ENCODE measurements at regions not wholly inside any gene's neighbourhood (a gene's known extent, or its start where the extent isn't known, plus 50 kb on each side); places are given as distances from the start of the nearest gene placed in this dataset.
A peak's percentile ranks its signal among the peaks of the same experiment; 100 is the strongest.

DNA sequence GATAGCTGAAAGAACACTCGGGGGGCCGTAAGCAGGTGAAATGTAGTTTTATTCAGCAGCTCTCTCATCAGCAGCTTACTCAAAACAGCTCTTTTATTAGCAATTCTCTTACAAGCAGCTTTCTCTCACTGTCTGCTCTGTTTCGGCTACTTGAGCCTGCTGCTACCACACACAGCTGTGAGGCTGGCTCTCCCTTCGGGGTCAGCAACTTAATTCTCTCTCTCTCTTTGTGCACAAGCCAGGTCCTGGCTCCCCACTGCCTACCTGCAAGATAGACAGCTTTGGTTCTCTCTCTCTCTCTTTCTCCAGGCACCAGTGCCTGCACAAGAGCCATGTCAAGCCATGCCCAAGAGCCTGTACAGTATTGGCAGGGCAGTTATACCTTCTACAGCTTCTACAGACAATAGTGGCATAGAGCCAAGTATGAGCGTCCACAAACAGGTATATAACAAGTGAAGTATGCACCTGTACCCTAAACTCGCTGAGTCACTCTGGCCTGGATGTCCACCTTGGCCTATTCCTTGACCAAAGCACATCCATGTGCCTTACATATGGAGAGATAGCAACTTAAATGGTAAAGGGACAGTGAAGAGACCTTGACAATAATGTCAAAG lies 110.8 kb downstream of the MTNR1B start:
- DNase-seq = no peak

DNA sequence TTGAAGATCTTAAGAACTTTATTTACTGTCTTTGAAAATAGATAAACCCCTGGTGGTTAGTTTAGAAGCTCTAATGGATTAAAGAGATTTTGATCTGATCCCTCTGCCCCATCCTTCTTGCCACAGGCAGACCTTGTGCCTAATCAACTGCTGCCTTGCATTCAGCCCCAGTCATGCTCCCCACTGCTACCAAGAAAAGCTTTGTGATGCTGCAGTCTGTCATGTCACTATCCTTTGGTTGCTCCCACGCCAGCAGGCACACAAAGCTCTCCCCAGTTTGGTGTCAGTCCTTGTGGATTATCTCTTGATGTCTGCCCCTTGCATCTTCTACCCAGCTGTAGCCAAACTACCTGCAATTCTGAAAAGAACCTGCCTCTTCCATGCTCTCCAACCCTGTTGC lies 112.2 kb downstream of the MTNR1B start:
- DNase-seq = no peak

DNA sequence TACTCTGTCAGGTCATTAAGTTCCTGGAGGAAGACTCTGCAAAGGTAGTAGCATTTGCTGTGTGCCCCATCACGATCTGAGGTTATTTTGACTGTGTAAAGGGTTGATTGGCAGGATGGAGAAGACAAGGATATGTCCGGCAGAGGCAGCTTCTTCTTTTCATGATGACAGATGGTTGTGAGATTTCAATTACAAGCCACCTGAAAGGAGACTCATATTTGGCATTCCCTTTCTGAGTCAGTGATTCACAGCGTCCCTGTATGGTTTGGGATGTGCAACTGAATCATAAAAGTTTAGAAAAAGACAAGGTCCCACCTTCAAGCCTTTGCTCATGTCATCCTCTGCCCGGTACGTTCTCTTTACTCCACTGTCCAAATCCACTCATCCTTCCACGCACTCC lies 113.4 kb downstream of the MTNR1B start:
- no peak for DNase-seq

GRCh38 chr11:93084727-93085505 lies 112.9 kb downstream of the SLC36A4 start:
- peak in 2 of 3 donors; percentile 70 to 76 for DNase-seq

DNA sequence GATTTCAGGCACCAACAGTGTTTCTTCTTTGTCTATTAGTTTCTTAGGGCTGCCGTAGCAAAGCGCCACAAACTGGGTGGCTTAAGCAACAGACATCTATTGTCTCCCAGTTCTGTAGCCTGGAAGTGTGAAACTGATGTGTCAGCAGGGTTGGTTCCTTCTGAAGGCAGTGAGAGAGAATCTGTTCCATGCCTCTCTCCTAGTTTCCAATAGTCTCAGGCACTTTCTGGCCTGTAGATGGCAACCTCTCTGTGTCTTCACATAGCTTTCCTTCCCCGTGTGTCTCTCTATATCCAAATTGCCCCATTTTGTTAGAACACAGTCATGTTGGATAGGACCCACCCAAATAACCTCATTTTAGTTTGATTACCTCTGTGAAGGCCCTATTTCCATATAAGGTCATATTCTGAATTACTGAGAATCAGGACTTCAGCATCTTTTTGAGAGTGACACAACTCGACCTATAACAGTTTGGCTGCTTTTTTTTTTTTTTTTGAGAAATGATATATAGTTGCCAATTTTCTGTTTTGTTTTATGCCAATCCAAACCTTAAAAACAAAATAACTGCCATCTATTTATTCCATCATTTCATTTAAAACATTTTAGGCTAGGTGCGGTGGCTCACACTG lies 108.2 kb downstream of the SLC36A4 start:
- peak; percentile 72 to 79 (median 75) for DNase-seq

Data from suppressor macrophage treated with lipopolysaccharide for 1 hour (primary cell).